Trophoblast cell (in vitro differentiated cells and primary cell): ENCODE measurements at regions not wholly inside any gene's neighbourhood (a gene's known extent, or its start where the extent isn't known, plus 50 kb on each side); places are given as distances from the start of the nearest gene placed in this dataset.

Experiments used
- DNase-seq, 2 donors: peaks; one replicate each; pipeline ENCODE4 v3.0.0-alpha.2; 2016
- H2AFZ ChIP-seq: 2 replicates; pipeline ENCODE4 v1.6.1; 2013; ENCODE audit warnings: low read length, moderate library complexity, mild to moderate bottlenecking; ENCODE audit not compliant: insufficient read depth, poor library complexity
- H2AK5ac ChIP-seq: 2 replicates; pipeline ENCODE4 v1.6.1; 2013; ENCODE audit warnings: mild to moderate bottlenecking, low read length
- H2BK120ac ChIP-seq: 2 replicates; pipeline ENCODE4 v1.6.1; 2013; ENCODE audit warnings: low read length, mild to moderate bottlenecking, moderate library complexity; ENCODE audit not compliant: insufficient read depth, poor library complexity
- H2BK12ac ChIP-seq: 2 replicates; pipeline ENCODE4 v1.6.1; 2013; ENCODE audit warnings: mild to moderate bottlenecking, low read length, moderate library complexity
- H2BK5ac ChIP-seq: 2 replicates; pipeline ENCODE4 v1.6.1; 2013; ENCODE audit warnings: low read length, low read depth, moderate library complexity, mild to moderate bottlenecking; ENCODE audit not compliant: poor library complexity
- H3K14ac ChIP-seq: 2 replicates; pipeline ENCODE4 v1.6.1; 2013; ENCODE audit warnings: mild to moderate bottlenecking, low read length
- H3K18ac ChIP-seq: 2 replicates; pipeline ENCODE4 v1.6.1; 2013; ENCODE audit warnings: mild to moderate bottlenecking, low read length
- H3K23ac ChIP-seq: 2 replicates; pipeline ENCODE4 v1.6.1; 2013; ENCODE audit warnings: low read length
- H3K27ac ChIP-seq: 2 replicates; pipeline ENCODE4 v1.5.1; 2013; ENCODE audit warnings: low read depth, mild to moderate bottlenecking, inconsistent platforms, low read length, moderate library complexity
- H3K27me3 ChIP-seq: 2 replicates; pipeline ENCODE4 v1.6.1; 2013; ENCODE audit warnings: inconsistent platforms, mild to moderate bottlenecking, low read length, moderate library complexity; ENCODE audit not compliant: insufficient read depth
- H3K36me3 ChIP-seq, 2 experiments: 1 replicate in 1 of 2; 2 replicates in 1 of 2; pipeline ENCODE4 v1.6.1; 2013; ENCODE audit warnings: low read length in 2 of 2, mild to moderate bottlenecking in 2 of 2, moderate library complexity in 1 of 2; ENCODE audit not compliant: insufficient read depth in 2 of 2, control insufficient read depth in 1 of 2
- H3K4ac ChIP-seq: 2 replicates; pipeline ENCODE4 v1.6.1; 2013; ENCODE audit warnings: low read depth, mild to moderate bottlenecking, low read length, moderate library complexity
- H3K4me1 ChIP-seq, 2 experiments: 1 replicate in 1 of 2; 2 replicates in 1 of 2; pipeline ENCODE4 v1.6.1; 2013; ENCODE audit warnings: low read length in 2 of 2, mild to moderate bottlenecking in 2 of 2, moderate library complexity in 1 of 2; ENCODE audit not compliant: insufficient read depth in 2 of 2, control insufficient read depth in 1 of 2
- H3K4me2 ChIP-seq: 2 replicates; pipeline ENCODE4 v1.6.1; 2013; ENCODE audit warnings: inconsistent platforms, mild to moderate bottlenecking, low read length, moderate library complexity
- H3K4me3 ChIP-seq: 2 replicates; pipeline ENCODE4 v1.5.1; 2013; ENCODE audit warnings: mild to moderate bottlenecking, low read depth, low read length, inconsistent platforms
- H3K79me1 ChIP-seq: one replicate; pipeline ENCODE4 v1.6.1; 2013; ENCODE audit warnings: low read length
- H3K79me2 ChIP-seq: 2 replicates; pipeline ENCODE4 v1.6.1; 2013; ENCODE audit warnings: low read length, mild to moderate bottlenecking; ENCODE audit not compliant: control insufficient read depth, insufficient read depth, poor library complexity
- H3K9ac ChIP-seq: 2 replicates; pipeline ENCODE4 v1.6.1; 2013; ENCODE audit warnings: mild to moderate bottlenecking, low read length
- H3K9me3 ChIP-seq: 2 replicates; pipeline ENCODE4 v1.6.1; 2013; ENCODE audit warnings: low read depth, mild to moderate bottlenecking, control low read depth, inconsistent platforms, low read length; ENCODE audit not compliant: insufficient read depth
- H4K12ac ChIP-seq: 2 replicates; pipeline ENCODE4 v1.6.1; 2013; ENCODE audit warnings: low read depth, mild to moderate bottlenecking, low read length, moderate library complexity
- H4K8ac ChIP-seq: 2 replicates; pipeline ENCODE4 v1.6.1; 2013; ENCODE audit warnings: low read depth, mild to moderate bottlenecking, low read length, moderate library complexity
- H4K91ac ChIP-seq: one replicate; pipeline ENCODE4 v1.6.1; 2013; ENCODE audit warnings: low read depth, mild to moderate bottlenecking, low read length, moderate library complexity
- whole genome bisulfite sequencing: extraction: QIAGEN DNeasy Blood & Tissue Kit; methylation state at CpG from one replicate; pipeline ENCODE4 v1.1.7; 2013; ENCODE audit warnings: missing lambda C conversion rate; ENCODE audit not compliant: insufficient read length, insufficient coverage; ENCODE audit errors: extremely low coverage; 5-methylcytosine and 5-hydroxymethylcytosine counted together

DNA sequence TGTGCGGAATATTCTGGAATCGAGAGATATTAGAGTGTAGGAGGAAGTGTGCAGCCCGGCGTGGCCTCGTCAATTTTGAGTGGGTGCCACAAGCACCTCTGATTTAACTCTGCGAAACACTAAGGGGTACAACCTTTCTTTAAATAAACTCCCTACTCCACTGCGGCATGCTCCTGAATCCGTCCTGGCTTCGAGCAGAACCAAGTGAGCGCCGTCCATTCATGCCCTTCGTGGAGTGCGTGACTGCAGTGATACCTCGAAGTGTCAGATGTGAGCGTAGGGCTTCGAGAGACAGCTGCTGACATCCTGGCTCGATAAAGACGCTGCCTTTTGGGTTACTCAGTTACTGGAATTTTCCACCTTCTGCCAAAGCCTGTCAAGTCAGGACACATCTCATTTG lies 128.8 kb downstream of the FOXL1 start:
- H3K4me3 ChIP-seq, result no peak overlapping the region
- no peak overlapping the region for H3K23ac ChIP-seq
- no peak overlapping the region for H3K27ac ChIP-seq
- H3K4me1 ChIP-seq, result no peaks in the 10 kb centered on the region
- H3K14ac ChIP-seq, result no peak overlapping the region
- no peak overlapping the region for H2BK120ac ChIP-seq
- no peak overlapping the region for H2BK12ac ChIP-seq
- no peaks in the 10 kb centered on the region for H3K79me1 ChIP-seq
- H3K4me2 ChIP-seq, result no peak overlapping the region
- no peak overlapping the region for H2AFZ ChIP-seq
- H3K36me3 ChIP-seq, result no peaks in the 10 kb centered on the region
- H3K79me2 ChIP-seq, result no peaks in the 10 kb centered on the region
- peaks cover 2% of the 10 kb centered on the region for H3K9me3 ChIP-seq
- H4K8ac ChIP-seq, result no peak overlapping the region
- WGBS, result no CpG with 5 or more reads among the region's 18 CpGs
- H4K91ac ChIP-seq, result no peak overlapping the region
- H3K4ac ChIP-seq, result no peak overlapping the region
- no peak overlapping the region for H2AK5ac ChIP-seq
- H2BK5ac ChIP-seq, result no peak overlapping the region
- DNase-seq, result no peak
- H4K12ac ChIP-seq, result no peak overlapping the region
- H3K9ac ChIP-seq, result no peak overlapping the region
- H3K18ac ChIP-seq, result no peak overlapping the region
- H3K27me3 ChIP-seq, result no peaks in the 10 kb centered on the region

GRCh38 chr16:86707581-86707980 lies 129.2 kb downstream of the FOXL1 start:
- H3K14ac ChIP-seq, result no peak overlapping the region
- H3K4me1 ChIP-seq, result no peaks in the 10 kb centered on the region
- H3K36me3 ChIP-seq, result no peaks in the 10 kb centered on the region
- H4K91ac ChIP-seq, result no peak overlapping the region
- H3K23ac ChIP-seq, result no peak overlapping the region
- no peak overlapping the region for H2BK12ac ChIP-seq
- no peak overlapping the region for H2AFZ ChIP-seq
- no CpG with 5 or more reads among the region's 20 CpGs for WGBS
- no peak overlapping the region for H4K12ac ChIP-seq
- H3K4me3 ChIP-seq, result no peak overlapping the region
- no peak overlapping the region for H2BK5ac ChIP-seq
- no peaks in the 10 kb centered on the region for H3K79me1 ChIP-seq
- no peak overlapping the region for H3K9ac ChIP-seq
- no peak overlapping the region for H3K18ac ChIP-seq
- no peaks in the 10 kb centered on the region for H3K79me2 ChIP-seq
- H3K4me2 ChIP-seq, result no peak overlapping the region
- H3K9me3 ChIP-seq, result peaks cover 2% of the 10 kb centered on the region
- H2AK5ac ChIP-seq, result no peak overlapping the region
- no peak for DNase-seq
- H2BK120ac ChIP-seq, result no peak overlapping the region
- no peaks in the 10 kb centered on the region for H3K27me3 ChIP-seq
- H3K27ac ChIP-seq, result no peak overlapping the region
- H3K4ac ChIP-seq, result no peak overlapping the region
- no peak overlapping the region for H4K8ac ChIP-seq

DNA sequence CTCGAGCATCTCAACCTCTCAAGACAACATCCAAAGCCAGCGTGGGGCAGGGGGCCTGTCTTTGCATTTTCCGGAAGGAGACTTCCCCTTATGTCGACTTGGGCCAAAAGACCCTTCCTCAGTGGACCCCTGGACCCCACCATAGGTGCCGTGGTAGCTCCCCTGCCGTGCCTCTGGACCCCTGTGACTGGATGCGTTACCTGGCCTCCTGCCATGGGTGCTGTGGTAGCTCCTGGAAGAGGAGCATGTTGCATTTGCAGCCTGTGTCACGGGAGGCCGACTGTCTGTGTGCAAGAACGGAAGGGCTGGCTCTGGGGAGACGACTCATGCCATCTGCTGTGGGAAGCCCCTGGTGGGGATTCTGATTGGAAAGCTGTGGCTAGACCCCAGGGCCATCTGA lies 130.1 kb downstream of the FOXL1 start:
- no peaks in the 10 kb centered on the region for H3K27me3 ChIP-seq
- WGBS, result no CpG with 5 or more reads among the region's 11 CpGs
- no peak overlapping the region for H3K27ac ChIP-seq

GRCh38 chr16:86709103-86709502 lies 130.8 kb downstream of the FOXL1 start:
- no CpG with 5 or more reads among the region's 3 CpGs for WGBS
- H3K18ac ChIP-seq, result no peak overlapping the region

More for the DNA sequence above, 130.1 kb downstream of the FOXL1 start:
- no peaks in the 10 kb centered on the region for H3K79me2 ChIP-seq
- no peaks in the 10 kb centered on the region for H3K79me1 ChIP-seq
- no peak overlapping the region for H2AK5ac ChIP-seq
- H3K4me3 ChIP-seq, result peak overlapping the region; percentile 44
- H2AFZ ChIP-seq, result no peak overlapping the region
- peaks cover 2% of the 10 kb centered on the region for H3K9me3 ChIP-seq
- H3K4me2 ChIP-seq, result no peak overlapping the region
- no peak overlapping the region for H2BK5ac ChIP-seq
- no peak overlapping the region for H2BK12ac ChIP-seq
- no peaks in the 10 kb centered on the region for H3K36me3 ChIP-seq
- no peak for DNase-seq
- no peak overlapping the region for H3K9ac ChIP-seq
- H4K91ac ChIP-seq, result no peak overlapping the region
- no peaks in the 10 kb centered on the region for H3K4me1 ChIP-seq
- no peak overlapping the region for H3K23ac ChIP-seq
- H3K14ac ChIP-seq, result no peak overlapping the region
- no peak overlapping the region for H4K12ac ChIP-seq
- no peak overlapping the region for H2BK120ac ChIP-seq
- no peak overlapping the region for H3K18ac ChIP-seq
- H3K4ac ChIP-seq, result no peak overlapping the region
- H4K8ac ChIP-seq, result no peak overlapping the region

More at GRCh38 chr16:86709103-86709502, 130.8 kb downstream of the FOXL1 start:
- no peak overlapping the region for H4K8ac ChIP-seq
- no peaks in the 10 kb centered on the region for H3K4me1 ChIP-seq
- H3K9ac ChIP-seq, result no peak overlapping the region
- no peak overlapping the region for H3K14ac ChIP-seq
- H3K27ac ChIP-seq, result no peak overlapping the region
- no peak for DNase-seq
- H3K79me1 ChIP-seq, result no peaks in the 10 kb centered on the region
- no peak overlapping the region for H2BK120ac ChIP-seq
- no peak overlapping the region for H3K23ac ChIP-seq
- H3K36me3 ChIP-seq, result no peaks in the 10 kb centered on the region
- H2AFZ ChIP-seq, result no peak overlapping the region
- H2AK5ac ChIP-seq, result no peak overlapping the region
- H3K79me2 ChIP-seq, result no peaks in the 10 kb centered on the region
- no peak overlapping the region for H2BK12ac ChIP-seq
- no peak overlapping the region for H4K12ac ChIP-seq
- no peak overlapping the region for H3K4me2 ChIP-seq
- no peak overlapping the region for H4K91ac ChIP-seq
- H3K9me3 ChIP-seq, result peaks cover 2% of the 10 kb centered on the region
- no peak overlapping the region for H3K4me3 ChIP-seq
- H3K27me3 ChIP-seq, result no peaks in the 10 kb centered on the region
- no peak overlapping the region for H2BK5ac ChIP-seq
- H3K4ac ChIP-seq, result no peak overlapping the region
